ENCODE measurements at regions not wholly inside any gene's neighbourhood (a gene's known extent, or its start where the extent isn't known, plus 50 kb on each side); places are given as distances from the start of the nearest gene placed in this dataset.

DNA sequence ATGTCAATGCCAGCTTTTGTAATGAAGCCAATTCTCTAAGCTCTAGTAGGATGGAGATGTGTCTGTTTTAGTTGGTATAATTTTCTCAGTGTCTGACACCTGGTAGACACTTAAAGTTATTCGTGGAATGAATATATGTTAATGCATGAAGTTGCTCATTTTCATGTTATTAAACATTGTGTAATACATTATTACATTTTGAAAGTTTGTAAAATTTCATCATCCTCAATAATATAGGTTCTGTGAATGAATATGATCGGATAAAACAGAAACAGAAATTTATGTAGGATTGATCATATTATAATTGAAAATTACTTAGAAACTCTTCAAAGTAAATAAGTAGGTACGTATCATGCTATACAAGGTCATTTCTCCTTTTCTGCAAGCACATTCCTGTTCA, 625.3 kb downstream of the PLA2G4A start:
- no peak for DNase-seq

DNA sequence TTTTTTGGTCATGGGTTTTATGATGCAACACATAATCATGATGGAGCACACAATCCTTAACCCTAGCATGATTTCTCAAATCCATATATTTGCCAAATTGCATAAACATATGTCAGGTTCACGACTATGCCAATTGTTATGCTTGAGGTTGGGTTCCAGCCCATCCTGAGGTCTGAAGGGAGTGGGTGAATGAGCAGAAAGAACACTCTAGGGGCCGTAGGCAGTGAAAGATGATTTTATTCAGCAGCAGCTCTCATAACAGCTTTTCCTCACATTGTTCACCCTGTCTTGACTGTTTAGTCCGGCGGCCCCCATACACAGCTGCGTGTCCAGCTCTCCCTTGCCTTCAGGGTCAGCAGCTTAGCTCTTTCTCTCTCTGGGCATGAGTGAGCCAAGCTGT, 627.7 kb downstream of the PLA2G4A start:
- no peak for DNase-seq

DNA sequence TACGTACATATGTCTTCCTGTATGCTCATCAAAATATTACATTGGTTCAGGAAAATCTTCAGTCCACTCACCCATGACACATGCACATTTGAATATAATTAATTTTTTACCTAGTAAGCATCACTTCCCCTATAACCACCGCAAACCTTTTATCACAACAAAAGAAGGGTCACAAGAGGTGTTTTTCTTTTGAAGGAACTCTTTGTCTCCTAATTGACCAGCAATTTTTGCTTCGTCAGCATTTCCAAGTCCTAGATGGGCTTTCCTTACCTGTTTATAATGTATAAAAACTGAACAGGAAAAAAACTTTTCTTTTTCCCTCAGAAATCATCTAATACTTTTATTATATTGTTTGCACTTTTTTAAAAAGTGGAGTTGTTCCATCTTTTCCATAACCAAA, 631.3 kb downstream of the PLA2G4A start:
- no peak for DNase-seq

DNA sequence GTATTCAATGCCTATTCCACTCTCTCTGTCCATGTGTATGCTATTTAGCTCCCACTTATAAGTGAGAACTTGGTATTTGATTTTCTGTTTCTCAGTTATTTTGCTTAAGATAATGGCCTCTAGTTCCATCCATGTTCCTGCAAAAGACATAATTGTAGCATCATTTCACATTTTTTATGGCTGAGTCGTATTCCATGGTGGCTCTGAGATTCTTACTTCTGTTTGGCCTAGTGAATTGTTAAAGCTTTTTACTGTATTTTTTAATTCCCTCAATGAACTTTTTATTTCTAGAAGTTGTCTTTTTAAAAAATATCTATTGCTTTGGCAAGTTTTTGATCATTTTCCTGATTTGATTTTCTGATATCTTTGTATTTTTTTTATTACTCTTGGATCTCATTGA, 635.6 kb downstream of the PLA2G4A start:
- no peak for DNase-seq

DNA sequence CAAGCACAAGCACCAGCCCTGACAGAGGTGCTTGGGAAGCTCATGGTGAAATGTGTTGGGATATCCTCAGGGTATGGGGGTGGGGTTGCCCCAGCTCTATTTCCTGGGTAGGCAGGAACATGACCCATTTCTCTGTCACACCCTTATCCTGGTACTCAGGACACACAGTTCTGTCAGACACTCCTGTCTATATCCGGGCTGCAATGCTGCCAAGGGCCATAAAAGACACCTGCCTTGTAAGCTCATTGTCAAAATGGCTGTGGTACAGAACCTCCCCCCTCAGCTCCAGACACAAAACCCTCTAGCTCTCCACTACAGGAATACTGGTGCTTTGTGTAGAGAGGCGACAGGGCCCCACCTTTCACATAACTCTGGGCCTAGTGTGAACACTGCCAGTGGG, 636.7 kb downstream of the PLA2G4A start:
- DNase-seq: no peak

DNA sequence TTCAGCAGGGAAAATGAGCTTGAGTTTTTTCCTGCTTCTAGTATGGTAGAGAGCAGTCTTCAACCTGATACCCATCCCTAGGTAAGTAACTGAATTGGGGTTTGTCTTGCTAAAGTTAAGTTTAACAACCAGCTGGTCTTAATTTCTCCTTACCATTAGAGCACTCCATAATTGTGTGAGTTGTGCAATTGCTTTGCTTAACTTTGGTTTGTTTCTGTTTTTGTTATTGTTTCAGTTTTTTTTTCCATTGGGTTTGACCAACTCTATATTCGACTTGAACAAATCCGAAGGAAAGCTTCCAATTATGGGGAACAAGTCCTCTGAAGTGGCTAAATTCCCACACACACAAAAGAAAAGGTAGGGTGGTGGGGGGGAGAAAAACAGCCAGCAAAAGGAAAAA, 641.1 kb downstream of the PLA2G4A start:
- DNase-seq: no peak

DNA sequence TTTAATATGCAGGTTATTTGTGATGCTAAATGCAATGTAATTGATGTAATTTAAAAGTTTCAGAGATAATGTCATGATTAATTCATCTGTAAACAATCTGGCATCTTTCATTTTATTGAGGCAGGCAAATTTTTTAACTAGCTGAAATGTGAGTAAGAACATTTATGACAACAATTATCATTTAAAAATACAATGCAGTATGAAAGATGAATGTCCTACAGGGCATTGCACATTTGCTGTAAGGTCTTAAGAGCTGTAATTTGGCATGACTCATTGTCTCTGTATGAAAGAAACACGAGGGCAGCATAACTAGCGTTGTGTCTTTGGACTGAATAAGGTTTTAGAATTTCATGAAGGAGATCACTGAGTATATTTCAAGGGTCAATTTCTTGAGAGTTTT, 642.8 kb downstream of the PLA2G4A start:
- DNase-seq: no peak

DNA sequence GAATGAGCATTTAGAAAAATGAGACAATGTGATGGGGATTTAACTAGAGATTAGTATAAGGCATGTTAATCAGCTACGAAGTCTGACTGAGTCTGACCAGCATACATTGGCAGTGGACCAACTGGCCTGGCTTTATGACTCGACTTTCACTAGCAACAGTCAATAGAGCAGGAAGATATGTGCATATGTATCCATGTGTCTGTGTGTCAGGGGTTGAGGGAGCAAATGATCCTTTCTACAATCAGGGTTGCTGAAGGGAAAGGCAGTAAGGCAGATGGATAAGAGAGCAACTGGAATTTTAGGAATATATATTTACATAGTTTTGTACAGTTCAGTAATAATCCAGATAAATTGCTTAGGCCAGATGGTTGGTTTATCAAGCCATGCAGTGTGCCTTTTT, 645.6 kb downstream of the PLA2G4A start:
- DNase-seq: no peak

DNA sequence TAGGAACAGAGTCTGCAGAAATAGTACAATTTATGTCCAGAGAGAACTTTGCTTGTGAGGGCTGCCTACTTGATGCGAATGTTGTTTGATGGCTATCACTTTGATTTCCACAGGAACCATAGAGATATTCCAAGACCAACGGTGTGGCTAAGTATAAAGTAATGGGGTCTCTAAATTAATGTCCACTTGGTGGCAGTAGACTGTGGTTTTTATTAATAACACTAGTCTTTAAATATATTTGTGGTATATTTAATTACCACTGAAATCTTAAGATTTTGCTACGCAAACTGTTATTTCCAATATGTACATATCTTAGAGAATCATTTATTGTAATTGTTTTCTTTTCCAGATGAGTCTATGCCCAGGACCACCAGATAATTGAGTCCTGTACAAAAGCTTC, 647.9 kb downstream of the PLA2G4A start:
- DNase-seq: no peak

DNA sequence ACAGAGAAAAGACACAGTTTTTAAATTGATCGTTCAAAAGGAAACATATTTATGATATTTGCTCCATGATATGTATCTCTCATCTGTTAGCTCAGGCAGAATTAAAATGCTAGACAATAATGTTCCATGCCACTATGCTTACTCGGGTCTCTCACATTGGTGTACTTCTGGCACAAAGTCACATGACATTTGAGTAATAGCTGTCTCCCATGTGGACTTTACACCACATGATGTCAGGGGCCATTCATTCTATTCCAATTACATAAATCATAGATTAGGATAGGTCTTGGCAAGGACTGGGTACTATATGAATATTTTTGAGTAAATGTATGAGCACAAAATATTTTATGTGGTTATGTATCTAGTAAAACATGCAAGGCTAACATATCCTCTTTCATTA, 648.4 kb downstream of the PLA2G4A start:
- no peak for DNase-seq

DNA sequence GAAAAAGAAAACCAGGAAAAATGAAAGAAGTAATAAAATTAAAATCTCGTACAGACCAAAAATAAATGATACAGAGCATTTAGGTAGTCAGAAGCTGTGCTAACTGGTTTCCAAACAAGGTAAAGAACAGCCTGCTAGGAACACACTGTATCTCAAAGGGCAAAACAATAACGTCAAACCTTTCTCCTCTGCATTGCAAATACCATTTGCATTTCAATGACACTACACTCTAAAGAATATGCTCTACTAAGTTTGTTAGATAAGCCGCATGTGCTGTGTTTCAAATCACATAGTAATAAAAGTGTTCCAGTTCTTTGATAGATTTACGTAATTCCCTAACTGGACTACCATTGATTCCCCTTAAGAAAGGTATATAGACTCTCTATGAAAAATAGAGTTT, 648.8 kb downstream of the PLA2G4A start:
- no peak for DNase-seq

DNA sequence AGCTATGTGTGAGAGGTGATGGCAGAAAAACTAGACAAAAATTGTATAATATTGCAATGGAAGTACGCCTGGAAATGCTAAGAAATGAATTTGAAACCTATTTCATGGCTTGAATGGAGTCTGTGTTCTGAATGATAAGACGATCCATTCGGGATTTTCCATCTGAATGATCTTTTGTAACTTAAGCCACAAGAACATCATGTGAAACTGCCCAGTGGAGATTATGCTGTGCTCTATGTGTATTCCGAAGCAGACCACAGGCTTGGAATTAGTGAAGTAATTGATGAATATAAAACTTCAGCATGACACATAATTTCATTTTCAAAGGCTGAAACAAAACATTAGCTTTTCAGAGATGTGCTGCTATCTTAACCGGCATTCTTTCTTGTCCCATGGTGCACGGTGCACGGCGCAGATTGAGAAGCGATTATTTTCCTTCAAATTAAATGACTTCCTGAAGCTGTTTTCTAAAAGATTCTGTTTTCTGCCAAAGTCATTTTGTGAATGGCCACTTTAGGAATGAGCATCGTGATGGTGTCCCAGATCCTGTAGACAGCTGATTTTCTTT, 652.9 kb downstream of the PLA2G4A start:
- no peak for DNase-seq

DNA sequence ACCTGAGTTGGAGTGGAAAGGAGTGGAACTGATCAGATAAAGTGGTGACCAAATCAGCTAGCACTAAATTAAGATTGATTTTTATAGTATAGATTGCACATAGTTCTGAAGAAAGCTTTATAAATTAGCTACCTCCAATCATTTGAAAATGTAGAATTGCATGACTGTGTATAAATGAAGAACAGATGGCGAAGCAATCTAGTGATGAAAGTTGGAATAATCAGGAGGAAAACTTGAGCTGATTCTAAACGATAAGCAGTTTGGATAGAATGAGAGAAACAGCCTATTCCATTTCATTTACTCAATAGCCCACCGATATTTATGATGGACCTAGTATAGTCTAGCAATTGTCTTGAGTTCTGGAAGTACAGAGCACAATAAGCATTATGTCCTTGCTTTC, 661.5 kb downstream of the PLA2G4A start:
- DNase-seq: no peak

DNA sequence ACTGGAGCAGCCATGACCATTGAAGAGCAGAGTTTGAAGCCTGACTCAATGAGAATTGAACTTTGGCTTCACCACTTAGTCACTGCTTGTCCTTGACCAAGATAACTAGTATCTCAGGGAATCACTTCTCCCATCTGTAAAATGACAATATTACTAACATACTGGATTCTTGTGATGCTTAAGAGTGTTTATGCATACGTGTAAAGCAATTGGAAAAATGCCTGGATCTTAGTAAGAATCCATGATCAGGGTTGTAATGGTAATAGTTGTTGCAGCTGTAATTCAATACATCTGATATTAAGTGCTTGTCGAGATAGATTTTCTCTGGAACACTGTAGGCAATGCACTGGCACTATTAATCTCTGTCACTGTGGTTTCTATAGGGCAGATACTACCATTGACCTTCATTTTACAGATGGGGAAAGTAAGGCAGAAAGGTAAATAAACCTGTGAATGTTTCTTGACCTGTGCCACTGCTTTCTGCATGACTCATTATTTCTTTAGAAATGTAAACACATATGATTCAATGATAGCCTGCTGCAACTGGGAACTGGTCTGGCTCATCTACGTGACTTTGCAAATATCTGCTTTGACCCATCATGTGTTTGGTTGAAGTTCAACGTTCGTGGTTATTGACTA, 662.5 kb downstream of the PLA2G4A start:
- no peak for DNase-seq

DNA sequence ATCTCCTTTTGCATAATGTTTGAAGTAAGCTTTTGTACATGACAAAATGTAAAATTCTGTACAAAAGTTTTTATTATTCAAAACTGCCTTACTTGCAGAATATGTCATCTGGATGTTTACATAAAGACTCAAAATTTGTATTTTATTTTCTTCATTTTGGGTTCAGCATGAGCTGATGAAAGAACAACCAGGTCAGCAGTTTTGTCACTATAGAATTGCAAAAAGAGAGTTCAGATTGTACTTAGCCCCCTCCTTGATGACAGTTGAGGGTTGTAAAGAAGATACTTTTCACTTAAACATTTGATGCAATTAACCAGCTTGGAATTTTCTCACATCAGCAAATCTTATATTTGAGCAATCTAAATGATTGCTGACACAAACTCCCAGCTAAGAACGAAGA, 669.3 kb downstream of the PLA2G4A start:
- DNase-seq: no peak

DNA sequence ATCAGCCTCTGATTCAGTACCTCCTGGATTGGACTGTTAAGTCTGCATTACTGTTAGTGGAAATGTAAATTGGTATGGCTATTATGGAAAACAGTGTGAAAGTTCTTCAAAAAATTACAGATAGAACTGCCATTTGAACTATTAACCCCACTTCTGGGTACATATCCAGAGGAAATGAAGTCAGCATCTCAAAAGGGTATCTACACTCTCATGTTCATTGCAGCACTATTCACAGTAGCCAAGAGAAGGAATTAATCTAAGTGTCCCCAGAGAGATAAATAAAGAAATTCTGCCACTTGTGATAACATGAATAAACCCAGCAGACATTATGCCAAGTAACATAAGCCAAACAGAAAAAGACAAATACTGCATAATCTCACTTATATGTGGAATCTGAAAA, 676.0 kb downstream of the PLA2G4A start:
- DNase-seq: no peak

DNA sequence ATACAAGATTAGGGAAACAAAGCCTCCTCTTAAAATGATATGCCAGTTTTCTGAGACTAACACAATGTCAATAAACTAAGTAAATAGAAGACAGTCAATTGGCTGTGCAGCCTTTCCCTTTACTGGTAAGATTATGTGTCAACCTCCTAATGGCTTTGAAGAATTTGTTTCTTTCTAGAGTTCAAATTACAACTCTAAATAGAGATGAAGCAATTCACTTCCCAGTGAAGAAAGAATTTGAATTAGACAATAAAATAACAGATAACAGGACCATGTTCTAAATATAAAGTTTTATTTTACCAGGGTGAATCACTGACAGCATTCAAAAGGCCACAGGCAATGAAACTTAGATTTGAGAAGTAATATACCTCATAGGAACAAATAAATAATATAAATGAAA, 680.3 kb downstream of the PLA2G4A start:
- no peak for DNase-seq

DNA sequence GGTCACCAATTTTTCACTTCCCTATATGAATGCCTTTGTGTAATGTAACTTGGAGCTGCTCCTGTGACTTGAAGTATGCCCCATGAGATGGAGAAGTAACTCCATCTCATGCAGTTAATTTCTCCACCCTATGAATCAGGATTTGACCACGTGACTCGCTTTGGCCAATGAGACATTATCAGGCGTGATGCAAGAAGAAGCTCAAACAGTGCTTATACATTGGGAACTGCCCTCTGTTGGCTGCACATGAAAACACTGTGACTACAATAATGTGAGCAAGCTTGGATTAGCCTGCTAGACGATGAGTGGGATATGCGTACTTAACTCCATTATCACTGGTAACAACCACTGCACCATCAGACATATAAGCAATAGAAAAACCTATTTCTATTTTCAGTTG, 684.4 kb downstream of the PLA2G4A start:
- DNase-seq: no peak

DNA sequence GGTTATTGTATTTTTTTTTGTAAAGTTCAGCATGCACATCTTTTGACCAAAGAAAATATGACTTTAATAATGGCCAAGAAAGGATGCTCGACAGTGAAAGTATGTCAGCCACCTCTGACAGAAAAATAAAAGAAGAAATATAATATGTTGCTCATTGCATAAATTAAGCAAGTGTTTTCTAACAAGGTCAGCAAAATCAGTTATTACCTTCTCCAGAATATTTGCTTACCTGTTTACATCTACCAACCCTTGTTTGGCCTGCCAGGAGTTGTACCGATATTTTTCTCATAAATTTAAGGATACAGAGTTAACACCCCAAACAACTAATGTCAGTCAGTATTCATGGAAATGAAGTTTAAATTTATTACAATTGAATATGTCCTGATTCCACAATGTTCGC, 685.4 kb downstream of the PLA2G4A start:
- no peak for DNase-seq

DNA sequence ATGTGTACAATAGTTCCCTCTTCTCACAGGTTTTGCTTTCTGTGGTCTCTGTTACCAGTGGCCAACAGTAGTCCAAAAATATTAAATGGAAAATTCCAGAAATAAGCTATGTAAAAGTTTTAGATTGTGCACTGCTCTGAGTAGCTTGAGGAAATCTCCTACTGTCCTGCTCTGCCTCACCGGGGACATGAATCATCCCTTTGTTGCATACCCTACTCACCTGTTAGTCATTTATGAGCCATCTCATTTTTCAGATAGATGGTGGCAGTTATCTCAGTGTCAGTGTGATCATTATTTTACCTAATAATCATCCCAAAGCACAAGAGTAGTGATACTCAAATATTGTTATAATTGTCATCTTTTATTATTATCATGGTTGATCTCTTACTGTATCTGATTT, 688.1 kb downstream of the PLA2G4A start:
- DNase-seq: no peak

DNA sequence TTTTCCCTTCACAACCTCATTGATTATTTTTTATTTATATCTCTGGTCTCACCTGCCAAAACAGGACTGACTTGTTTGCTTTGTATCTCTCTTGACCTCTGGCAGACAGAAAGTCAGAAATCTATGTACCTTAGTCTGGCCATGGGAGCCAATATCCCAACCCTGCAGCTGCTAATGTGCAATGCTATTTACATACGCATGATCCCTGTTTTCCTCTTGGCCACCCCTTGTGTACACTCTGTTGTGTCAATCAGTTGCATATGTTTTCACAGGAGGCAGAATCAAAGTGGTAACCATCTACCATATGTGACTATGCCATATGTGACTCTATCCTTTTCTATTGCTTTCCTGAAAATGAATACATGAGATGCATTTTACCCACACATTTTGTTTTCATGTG, 688.8 kb downstream of the PLA2G4A start:
- no peak for DNase-seq

DNA sequence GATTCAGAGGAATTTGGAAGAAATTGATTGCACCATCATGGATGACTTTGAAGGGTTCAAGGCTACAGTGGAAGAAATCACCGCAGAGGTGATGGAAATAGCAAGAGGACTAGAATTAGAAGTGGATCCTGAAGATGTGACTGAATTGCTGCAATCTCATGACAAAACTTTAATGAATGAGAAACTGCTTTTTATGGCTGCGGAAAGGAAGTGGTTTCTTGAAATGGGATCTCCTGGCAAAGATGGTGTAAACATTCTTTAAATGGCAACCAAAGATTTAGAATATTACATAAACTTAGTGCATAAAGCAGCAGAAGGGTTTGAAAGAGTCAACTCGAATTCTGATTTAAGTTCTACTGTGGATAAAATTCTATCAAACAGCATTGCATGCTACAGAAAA, 698.6 kb downstream of the PLA2G4A start:
- DNase-seq: no peak

DNA sequence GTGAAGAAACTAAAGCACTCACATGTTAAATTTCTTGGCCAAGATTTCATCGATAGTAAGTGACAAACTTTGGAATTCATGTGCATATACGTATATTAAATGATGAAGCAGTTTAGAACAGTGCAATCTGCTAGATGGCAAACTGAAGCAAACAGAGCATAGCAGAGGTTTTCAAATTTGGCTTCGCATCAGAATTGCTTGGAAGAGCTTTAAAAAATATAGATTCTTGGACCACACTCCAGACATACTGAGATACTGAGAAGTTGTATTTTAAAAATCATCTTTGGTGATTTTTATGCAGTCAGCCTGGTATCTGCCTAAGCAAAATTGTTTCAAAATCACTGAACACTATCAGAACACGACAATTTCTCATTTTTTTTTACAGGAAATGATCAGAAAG, 709.2 kb downstream of the PLA2G4A start:
- DNase-seq: no peak

DNA sequence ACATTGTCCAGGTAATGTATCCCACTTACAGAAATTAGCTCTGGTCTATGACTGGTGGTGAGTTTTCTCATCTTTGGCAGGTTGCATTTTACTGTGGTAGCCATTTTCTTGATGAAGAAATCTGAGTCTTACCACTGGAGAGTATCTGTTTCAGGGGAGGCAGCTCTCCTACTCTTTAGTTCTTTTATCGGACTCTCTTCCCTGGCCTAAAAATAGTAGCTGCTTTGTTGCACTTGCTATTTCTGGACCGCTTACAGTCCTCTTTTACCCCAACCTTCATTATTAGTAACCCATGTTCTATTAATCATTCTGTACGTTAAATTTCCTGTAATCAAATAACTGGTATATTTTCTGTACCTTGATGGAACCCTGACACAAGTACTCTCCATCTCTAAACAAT, 720.8 kb downstream of the PLA2G4A start:
- DNase-seq: no peak

DNA sequence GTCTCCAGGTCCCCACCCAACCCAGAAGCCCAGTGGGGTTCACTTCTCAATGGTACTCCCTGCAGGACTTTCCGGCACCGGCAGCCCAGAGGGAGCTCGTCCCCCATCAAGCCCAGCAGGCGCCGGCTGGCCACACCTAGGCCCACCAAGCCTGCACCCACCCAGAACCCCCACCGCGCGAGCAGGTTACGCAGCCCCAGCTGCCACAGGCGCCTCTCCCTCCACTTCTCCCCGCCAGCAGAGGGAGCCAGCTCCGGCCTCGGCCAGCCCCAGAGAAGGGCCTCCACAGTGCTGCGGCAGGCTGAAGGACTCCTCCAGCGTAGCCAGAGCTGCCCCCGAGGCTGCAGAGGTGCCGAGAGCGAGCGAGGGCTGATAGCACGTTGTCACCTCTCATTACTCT, 722.3 kb downstream of the PLA2G4A start:
- no peak for DNase-seq

DNA sequence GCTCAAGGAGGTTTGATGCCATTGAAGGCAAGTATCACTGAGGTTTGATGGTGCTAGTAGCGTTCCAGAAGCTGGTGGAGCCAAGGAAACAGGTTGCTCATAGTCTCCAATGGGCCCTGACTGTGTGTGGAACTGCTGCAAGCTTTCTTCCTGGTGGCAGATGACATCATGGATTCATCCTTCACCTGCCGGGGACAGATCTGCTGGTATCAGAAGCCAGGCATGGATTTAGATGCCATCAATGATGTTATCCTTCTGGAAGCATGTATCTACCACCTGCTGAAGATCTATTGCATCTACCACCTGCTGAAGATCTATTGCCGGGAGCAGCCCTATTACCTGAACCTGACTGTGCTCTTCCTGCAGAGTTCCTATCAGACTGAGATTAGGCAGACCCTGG, 734.4 kb downstream of the PLA2G4A start:
- DNase-seq: no peak
